SK-N-SH treated with all-trans-retinoic acid at 6 μM for 48 hours (cell line): ENCODE measurements at regions not wholly inside any gene's neighbourhood (a gene's known extent, or its start where the extent isn't known, plus 50 kb on each side); places are given as distances from the start of the nearest gene placed in this dataset.

Source experiments
- CREB5 ChIP-seq: fragments of 250-450 bp; sonication (Bioruptor Pico); IDR thresholded peaks from 2 replicates; pipeline ENCODE4 v1.5.1; 2020; ENCODE audit warnings: low read depth, mild to moderate bottlenecking, moderate library complexity
- PATZ1 ChIP-seq: fragments of 250-450 bp; sonication (Bioruptor Pico); IDR thresholded peaks from 2 replicates; pipeline ENCODE4 v1.8.0; 2020; ENCODE audit warnings: mild to moderate bottlenecking, moderate library complexity, borderline replicate concordance

GRCh38 chr6:21414065-21414464, 179.5 kb upstream of the SOX4 start:
- TF ChIP-seq PATZ1 (no peak), CREB5 (CRISPR knock-in tag) (no peak)
